RWPE2 (cell line): ENCODE measurements at regions not wholly inside any gene's neighbourhood (a gene's known extent, or its start where the extent isn't known, plus 50 kb on each side); places are given as distances from the start of the nearest gene placed in this dataset.
A peak's percentile ranks its signal among the peaks of the same experiment; 100 is the strongest.

Experiments
- ATAC-seq: fragments of 200-7000 bp; cut with Tn5 transposase; 3 replicates; pipeline ENCODE4 v1.9.1; 2021; ENCODE audit warnings: low read depth
- DNase-seq: peaks from one replicate; pipeline ENCODE4 v3.0.0-alpha.2; 2020; ENCODE audit warnings: low spot score
- H3K27ac ChIP-seq: fragments of 450-650 bp; 2 replicates; pipeline ENCODE4 v1.5.1; 2017; ENCODE audit warnings: mild to moderate bottlenecking; ENCODE audit not compliant: poor library complexity, severe bottlenecking
- H3K27me3 ChIP-seq: fragments of 250-450 bp; sonication (Bioruptor Pico); 2 replicates; pipeline ENCODE4 v1.5.1; 2021; ENCODE audit warnings: mild to moderate bottlenecking, moderate library complexity; ENCODE audit not compliant: insufficient read depth, poor library complexity, severe bottlenecking
- H3K36me3 ChIP-seq: fragments of 250-450 bp; sonication (Bioruptor Pico); 2 replicates; pipeline ENCODE4 v1.5.1; 2020; ENCODE audit warnings: low read depth, mild to moderate bottlenecking, moderate library complexity
- H3K4me1 ChIP-seq: fragments of 250-450 bp; sonication (Bioruptor Pico); 2 replicates; pipeline ENCODE4 v1.5.1; 2021; ENCODE audit warnings: mild to moderate bottlenecking, moderate library complexity; ENCODE audit not compliant: insufficient read depth, poor library complexity, severe bottlenecking
- H3K4me3 ChIP-seq: fragments of 250-450 bp; sonication (Bioruptor Pico); 2 replicates; pipeline ENCODE4 v1.5.1; 2021; ENCODE audit warnings: mild to moderate bottlenecking, moderate library complexity; ENCODE audit not compliant: severe bottlenecking
- H3K9me3 ChIP-seq: fragments of 250-450 bp; sonication (Bioruptor Pico); 2 replicates; pipeline ENCODE4 v1.5.1; 2021; ENCODE audit warnings: mild to moderate bottlenecking, moderate library complexity; ENCODE audit not compliant: severe bottlenecking
- CTCF ChIP-seq: fragments of 450-650 bp; IDR thresholded peaks from one replicate; pipeline ENCODE4 v1.5.1; 2017; ENCODE audit warnings: mild to moderate bottlenecking, moderate library complexity; ENCODE audit not compliant: poor library complexity, severe bottlenecking

- no peak for ATAC-seq
- no peaks in the 10 kb centered on the region for H3K4me1 ChIP-seq
- H3K27me3 ChIP-seq = no peaks in the 10 kb centered on the region
- H3K27ac ChIP-seq = no peak overlapping the region
- no peak for TF ChIP-seq CTCF
- DNase-seq = peak; percentile 50
- H3K36me3 ChIP-seq = no peaks in the 10 kb centered on the region
- no peaks in the 10 kb centered on the region for H3K9me3 ChIP-seq
- no peak overlapping the region for H3K4me3 ChIP-seq
Measured at GRCh38 chr6:170086639-170087420, 204.0 kb downstream of the DLL1 start.

- Histone ChIP-seq H3K4me1 (no peaks in the 10 kb centered on the region), H3K27me3 (no peaks in the 10 kb centered on the region), H3K27ac (no peak overlapping the region), H3K4me3 (no peak overlapping the region), H3K9me3 (no peaks in the 10 kb centered on the region), H3K36me3 (no peaks in the 10 kb centered on the region)
- ATAC-seq (no peak), DNase-seq (no peak)
- no peak for TF ChIP-seq CTCF
Measured at GRCh38 chr6:170085475-170086401, 205.1 kb downstream of the DLL1 start.

GRCh38 chr6:170084166-170084730 lies 206.6 kb downstream of the DLL1 start:
- H3K27ac ChIP-seq = no peak overlapping the region
- H3K27me3 ChIP-seq = no peaks in the 10 kb centered on the region
- H3K4me1 ChIP-seq = no peaks in the 10 kb centered on the region
- H3K9me3 ChIP-seq = no peaks in the 10 kb centered on the region
- H3K4me3 ChIP-seq = no peak overlapping the region
- TF ChIP-seq CTCF = no peak
- no peaks in the 10 kb centered on the region for H3K36me3 ChIP-seq
- ATAC-seq = no peak
- no peak for DNase-seq

GRCh38 chr6:170083236-170084051 lies 207.4 kb downstream of the DLL1 start:
- no peaks in the 10 kb centered on the region for H3K4me1 ChIP-seq
- ATAC-seq (no peak), DNase-seq (peak; percentile 34)
- no peak overlapping the region for H3K4me3 ChIP-seq
- H3K36me3 ChIP-seq = no peaks in the 10 kb centered on the region
- H3K27ac ChIP-seq = no peak overlapping the region
- no peaks in the 10 kb centered on the region for H3K27me3 ChIP-seq
- no peak for TF ChIP-seq CTCF
- H3K9me3 ChIP-seq = no peaks in the 10 kb centered on the region
